A549 (cell line): ENCODE measurements at regions not wholly inside any gene's neighbourhood (a gene's known extent, or its start where the extent isn't known, plus 50 kb on each side); places are given as distances from the start of the nearest gene placed in this dataset.

Experiments
- ATAC-seq, 2 experiments: fragments of 200-7000 bp in 1 of 2; fragments of >200 bp in 1 of 2; cut with Nextera tagmentation in 1 of 2; cut with Tn5 transposase in 1 of 2; 3 replicates each; pipeline versions ENCODE4 v1.8.0 to v1.9.1; 2018 to 2020; ENCODE audit warnings: mild to moderate bottlenecking in 1 of 2, moderate library complexity in 1 of 2
- CTCF ChIA-PET: fragments of 300-600 bp; sonication (Branson Sonifier 250); formaldehyde crosslinking; extraction: SDS; loops from one replicate; lab custom pipeline; 2021; ENCODE audit warnings: antibody characterized with exemption, inconsistent platforms; lab: Yijun Ruan, JAX
- POLR2A ChIA-PET: fragments of 350-600 bp; formaldehyde crosslinking; extraction: SDS; loops from one replicate; lab custom pipeline; 2021; ENCODE audit warnings: antibody characterized with exemption, inconsistent platforms; lab: Yijun Ruan, JAX
- DNase-seq, 2 experiments: peaks; one replicate each; pipeline versions ENCODE4 v3.0.0 to v3.0.0-alpha.2; 2011 to 2016; ENCODE audit warnings: low read depth in 1 of 2, low spot score in 1 of 2
- FAIRE-seq: peaks from 2 replicates; lab custom pipeline; 2011; peaks lifted over from hg19 to GRCh38; lab: Jason Lieb, UNC
- H3K27ac ChIP-seq, 2 experiments: fragments of >200 bp; sonication (Bioruptor Twin); formaldehyde crosslinking; 3 replicates each; pipeline ENCODE4 v1.5.1; 2016 to 2017
- H3K4me1 ChIP-seq: fragments of >200 bp; sonication (Bioruptor Twin); formaldehyde crosslinking; 3 replicates; pipeline ENCODE4 v1.6.1; 2016
- H3K4me2 ChIP-seq: fragments of >200 bp; sonication (Bioruptor Twin); formaldehyde crosslinking; 3 replicates; pipeline ENCODE4 v1.6.1; 2016
- H3K4me3 ChIP-seq: fragments of >200 bp; sonication (Bioruptor Twin); formaldehyde crosslinking; 3 replicates; pipeline ENCODE4 v1.5.1; 2016
- H3K9me3 ChIP-seq: fragments of >200 bp; sonication (Bioruptor Twin); formaldehyde crosslinking; 3 replicates; pipeline ENCODE4 v1.6.1; 2016
- CBX2 ChIP-seq: fragments of 200-600 bp; sonication (generic); IDR thresholded peaks from 2 replicates; pipeline ENCODE4 v1.6.1; 2016; ENCODE audit warnings: low read depth, mild to moderate bottlenecking, borderline replicate concordance
- CEBPB ChIP-seq, 2 experiments: fragments of >200 bp in 1 of 2; sonication (Bioruptor Twin) in 1 of 2; formaldehyde crosslinking in 1 of 2; IDR thresholded peaks; 2 replicates each; pipeline ENCODE4 v1.6.1; 2012 to 2016
- EHF ChIP-seq: fragments of 250-450 bp; sonication (Bioruptor Pico); IDR thresholded peaks from 2 replicates; pipeline ENCODE4 v1.5.0; 2020; ENCODE audit warnings: mild to moderate bottlenecking
- EHMT2 ChIP-seq: fragments of 200-600 bp; sonication (generic); IDR thresholded peaks from 2 replicates; pipeline ENCODE4 v1.6.1; 2016; ENCODE audit warnings: antibody characterized with exemption, low read depth, mild to moderate bottlenecking, moderate library complexity
- EP300 ChIP-seq, 2 experiments: fragments of >200 bp; sonication (Bioruptor Twin); formaldehyde crosslinking; IDR thresholded peaks; 2 replicates in 1 of 2; 3 replicates in 1 of 2; pipeline ENCODE4 v1.6.1; 2016 to 2017
- ESRRA ChIP-seq: fragments of 150-350 bp; IDR thresholded peaks from 2 replicates; pipeline ENCODE4 v1.6.1; 2014; ENCODE audit warnings: mild to moderate bottlenecking, low read length, borderline replicate concordance
- FOSB ChIP-seq: fragments of 250-450 bp; sonication (Bioruptor Pico); IDR thresholded peaks from 2 replicates; pipeline ENCODE4 v1.5.0; 2020; ENCODE audit warnings: mild to moderate bottlenecking, moderate library complexity
- MAFK ChIP-seq: fragments of 450-650 bp; IDR thresholded peaks from 2 replicates; pipeline ENCODE4 v1.6.1; 2014; ENCODE audit not compliant: partially characterized antibody
- NFE2L2 ChIP-seq: fragments of 150-350 bp; conservative IDR thresholded peaks from 2 replicates; pipeline ENCODE4 v1.6.1; 2014; ENCODE audit warnings: low read length
- PHF8 ChIP-seq: fragments of 200-600 bp; sonication (generic); IDR thresholded peaks from 2 replicates; pipeline ENCODE4 v1.6.1; 2016; ENCODE audit warnings: low read depth, mild to moderate bottlenecking, antibody characterized with exemption, moderate library complexity, borderline replicate concordance
- RARB ChIP-seq: fragments of 250-450 bp; sonication (Bioruptor Pico); IDR thresholded peaks from 2 replicates; pipeline ENCODE4 v1.8.0; 2021; ENCODE audit warnings: mild to moderate bottlenecking, moderate library complexity
- TFCP2L1 ChIP-seq: fragments of 250-450 bp; sonication (Bioruptor Pico); IDR thresholded peaks from 2 replicates; pipeline ENCODE4 v1.5.0; 2021; ENCODE audit warnings: mild to moderate bottlenecking
- ZC3H11A ChIP-seq: fragments of 450-650 bp; IDR thresholded peaks from 2 replicates; pipeline ENCODE4 v1.6.1; 2014; ENCODE audit warnings: antibody characterized with exemption, mild to moderate bottlenecking
- ZFP36 ChIP-seq: fragments of 450-650 bp; IDR thresholded peaks from 2 replicates; pipeline ENCODE4 v1.6.1; 2014; ENCODE audit warnings: borderline replicate concordance; ENCODE audit not compliant: partially characterized antibody
- WGBS: methylation state at CpG from one replicate; pipeline ENCODE4 v1.1.6; 2017; ENCODE audit errors: missing lambda C conversion rate; 5-methylcytosine and 5-hydroxymethylcytosine counted together
- TF ChIP-seq, protein P1 (sequence below): IDR thresholded peaks from 2 replicates; pipeline ENCODE4 v1.6.1; 2012
- TF ChIP-seq, protein P2 (sequence below): fragments of 200-600 bp; sonication (generic); IDR thresholded peaks from 2 replicates; pipeline ENCODE4 v1.6.1; 2016; ENCODE audit warnings: antibody characterized with exemption, mild to moderate bottlenecking, moderate library complexity
- TF ChIP-seq, protein P3 (sequence below): IDR thresholded peaks from 2 replicates; pipeline ENCODE4 v1.6.1; 2012

- TF ChIP-seq NFE2L2, result no peak
- TF ChIP-seq EHF (CRISPR knock-in tag), result no peak
- no peak for TF ChIP-seq RARB (CRISPR knock-in tag)
Observed at GRCh38 chr11:71325418-71326327, 73.3 kb upstream of the SHANK2 start (continued).

- 73% methylated on average over 13 of the region's 13 CpGs for WGBS
- TF ChIP-seq CEBPB (IDR thresholded peaks at IDR 0.05), result no peak
- TF ChIP-seq EP300 (IDR thresholded peaks at IDR 0.05), result no peak
- TF ChIP-seq, protein P1, sequence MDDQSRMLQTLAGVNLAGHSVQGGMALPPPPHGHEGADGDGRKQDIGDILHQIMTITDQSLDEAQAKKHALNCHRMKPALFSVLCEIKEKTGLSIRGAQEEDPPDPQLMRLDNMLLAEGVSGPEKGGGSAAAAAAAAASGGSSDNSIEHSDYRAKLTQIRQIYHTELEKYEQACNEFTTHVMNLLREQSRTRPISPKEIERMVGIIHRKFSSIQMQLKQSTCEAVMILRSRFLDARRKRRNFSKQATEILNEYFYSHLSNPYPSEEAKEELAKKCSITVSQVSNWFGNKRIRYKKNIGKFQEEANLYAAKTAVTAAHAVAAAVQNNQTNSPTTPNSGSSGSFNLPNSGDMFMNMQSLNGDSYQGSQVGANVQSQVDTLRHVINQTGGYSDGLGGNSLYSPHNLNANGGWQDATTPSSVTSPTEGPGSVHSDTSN, result no peak
- no peak for TF ChIP-seq CBX2
- no peak for TF ChIP-seq ZFP36
- no peak for TF ChIP-seq FOSB
- TF ChIP-seq EHMT2, result no peak
- no peak for TF ChIP-seq PHF8
- no peak for TF ChIP-seq EHF (CRISPR knock-in tag)
- TF ChIP-seq, protein P2, sequence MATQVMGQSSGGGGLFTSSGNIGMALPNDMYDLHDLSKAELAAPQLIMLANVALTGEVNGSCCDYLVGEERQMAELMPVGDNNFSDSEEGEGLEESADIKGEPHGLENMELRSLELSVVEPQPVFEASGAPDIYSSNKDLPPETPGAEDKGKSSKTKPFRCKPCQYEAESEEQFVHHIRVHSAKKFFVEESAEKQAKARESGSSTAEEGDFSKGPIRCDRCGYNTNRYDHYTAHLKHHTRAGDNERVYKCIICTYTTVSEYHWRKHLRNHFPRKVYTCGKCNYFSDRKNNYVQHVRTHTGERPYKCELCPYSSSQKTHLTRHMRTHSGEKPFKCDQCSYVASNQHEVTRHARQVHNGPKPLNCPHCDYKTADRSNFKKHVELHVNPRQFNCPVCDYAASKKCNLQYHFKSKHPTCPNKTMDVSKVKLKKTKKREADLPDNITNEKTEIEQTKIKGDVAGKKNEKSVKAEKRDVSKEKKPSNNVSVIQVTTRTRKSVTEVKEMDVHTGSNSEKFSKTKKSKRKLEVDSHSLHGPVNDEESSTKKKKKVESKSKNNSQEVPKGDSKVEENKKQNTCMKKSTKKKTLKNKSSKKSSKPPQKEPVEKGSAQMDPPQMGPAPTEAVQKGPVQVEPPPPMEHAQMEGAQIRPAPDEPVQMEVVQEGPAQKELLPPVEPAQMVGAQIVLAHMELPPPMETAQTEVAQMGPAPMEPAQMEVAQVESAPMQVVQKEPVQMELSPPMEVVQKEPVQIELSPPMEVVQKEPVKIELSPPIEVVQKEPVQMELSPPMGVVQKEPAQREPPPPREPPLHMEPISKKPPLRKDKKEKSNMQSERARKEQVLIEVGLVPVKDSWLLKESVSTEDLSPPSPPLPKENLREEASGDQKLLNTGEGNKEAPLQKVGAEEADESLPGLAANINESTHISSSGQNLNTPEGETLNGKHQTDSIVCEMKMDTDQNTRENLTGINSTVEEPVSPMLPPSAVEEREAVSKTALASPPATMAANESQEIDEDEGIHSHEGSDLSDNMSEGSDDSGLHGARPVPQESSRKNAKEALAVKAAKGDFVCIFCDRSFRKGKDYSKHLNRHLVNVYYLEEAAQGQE, result no peak
- TF ChIP-seq ESRRA, result no peak
- TF ChIP-seq, all 56 proteins: peak for 0
- H3K4me1 ChIP-seq, result no peaks in the 10 kb centered on the region
Observed at GRCh38 chr11:71324788-71325417, 72.5 kb upstream of the SHANK2 start.

DNA sequence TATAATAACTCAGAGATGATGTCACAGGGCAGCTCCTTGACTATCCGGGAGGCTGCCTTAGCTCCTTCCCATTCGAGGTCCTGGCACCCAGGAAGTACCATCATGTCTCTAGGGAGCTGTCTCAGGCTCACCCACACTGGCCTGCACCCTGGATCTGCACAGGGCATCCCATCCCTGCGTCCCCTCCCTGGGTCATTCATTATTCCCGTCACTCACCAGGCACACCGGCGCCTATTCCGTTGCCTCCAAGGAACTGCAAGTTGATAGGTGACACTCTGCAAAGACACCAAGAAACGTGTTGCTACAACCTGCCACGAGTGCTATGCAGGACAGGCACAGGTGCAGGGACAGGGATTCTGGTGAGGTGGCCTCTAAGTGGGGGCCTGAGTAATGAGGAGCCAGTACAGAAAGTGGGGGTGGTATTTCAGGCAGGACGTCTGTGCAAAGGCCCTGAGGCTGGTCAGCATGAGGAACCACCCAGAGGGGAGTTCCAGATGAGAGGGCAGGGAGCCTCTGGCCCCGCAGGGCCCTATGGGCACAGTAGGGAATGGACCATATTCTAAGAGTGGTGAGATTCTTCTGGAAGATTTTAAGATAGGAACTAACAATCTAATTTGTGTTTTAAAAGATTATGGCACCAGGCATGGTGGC is 71.6 kb upstream of the SHANK2 start:
- no peak for ATAC-seq
- POLR2A ChIA-PET, result no interaction called here

More at GRCh38 chr11:71324788-71325417, 72.5 kb upstream of the SHANK2 start:
- H3K9me3 ChIP-seq, result peaks cover 3% of the 10 kb centered on the region; the same call in 1 of the 3 replicates
- no peak overlapping the region for H3K27ac ChIP-seq
- ChIA-PET CTCF (no interaction called here), POLR2A (no interaction called here)
- DNase-seq (no peak), FAIRE-seq (no peak), ATAC-seq (no peak)
- H3K4me2 ChIP-seq, result no peak overlapping the region
- no peak overlapping the region for H3K4me3 ChIP-seq

More for the DNA sequence above, 71.6 kb upstream of the SHANK2 start:
- Histone ChIP-seq H3K27ac (no peak overlapping the region), H3K4me3 (no peak overlapping the region), H3K4me2 (no peak overlapping the region), H3K9me3 (peaks cover 12% of the 10 kb centered on the region), H3K4me1 (no peaks in the 10 kb centered on the region)
- WGBS, result 65% methylated on average over 9 of the region's 11 CpGs
- TF ChIP-seq CEBPB (IDR thresholded peaks at IDR 0.05), result no peak
- TF ChIP-seq MAFK, result no peak
- TF ChIP-seq, protein P1, result no peak
- TF ChIP-seq PHF8, result no peak
- TF ChIP-seq, protein P3, sequence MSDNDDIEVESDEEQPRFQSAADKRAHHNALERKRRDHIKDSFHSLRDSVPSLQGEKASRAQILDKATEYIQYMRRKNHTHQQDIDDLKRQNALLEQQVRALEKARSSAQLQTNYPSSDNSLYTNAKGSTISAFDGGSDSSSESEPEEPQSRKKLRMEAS, result no peak
- no peak for TF ChIP-seq ZC3H11A
- no peak for TF ChIP-seq TFCP2L1 (CRISPR knock-in tag)
- DNase-seq, result no peak
- CTCF ChIA-PET, result no interaction called here
- no peak for FAIRE-seq
